GM12878 (cell line): ENCODE measurements at regions not wholly inside any gene's neighbourhood (a gene's known extent, or its start where the extent isn't known, plus 50 kb on each side); places are given as distances from the start of the nearest gene placed in this dataset.

Experiments used
- ATAC-seq: fragments of 200-7000 bp; cut with Tn5 transposase; 3 replicates; pipeline ENCODE4 v1.9.1; 2020; ENCODE audit warnings: mild to moderate bottlenecking, moderate library complexity
- BruUV-seq: library from RNA; stranded (reverse); fragments of 400-500 nt; replicated peaks from 2 replicates; lab custom pipeline; 2021; lab: Mats Ljungman, UMichigan
- CTCF ChIA-PET: fragments of 300-600 bp; sonication (Branson Sonifier 250); formaldehyde crosslinking; extraction: SDS; loops from one replicate; lab custom pipeline; 2021; ENCODE audit warnings: inconsistent platforms; lab: Yijun Ruan, JAX
- POLR2A ChIA-PET: fragments of 350-600 bp; formaldehyde crosslinking; extraction: SDS; loops from one replicate; lab custom pipeline; 2021; ENCODE audit warnings: inconsistent platforms; lab: Charles Lee
- RAD21 ChIA-PET: fragments of 300-600 bp; sonication (Branson Sonifier 250); formaldehyde crosslinking; loops from one replicate; lab custom pipeline; 2023; ENCODE audit warnings: antibody characterized with exemption; ENCODE audit not compliant: unreplicated experiment; lab: Charles Lee
- SMC1A ChIA-PET: fragments of 300-600 bp; sonication (Branson Sonifier 250); formaldehyde crosslinking; loops from one replicate; lab custom pipeline; 2023; ENCODE audit not compliant: unreplicated experiment, uncharacterized antibody; lab: Charles Lee
- DNase-seq: peaks from one replicate; pipeline ENCODE4 v3.0.0-alpha.2; 2011; ENCODE audit warnings: low read depth, low spot score
- FAIRE-seq: peaks from 3 replicates; lab custom pipeline; 2011; peaks lifted over from hg19 to GRCh38; lab: Jason Lieb, UNC
- H2AFZ ChIP-seq: 2 replicates; pipeline ENCODE4 v1.6.0; 2011; ENCODE audit warnings: low read depth, low read length, control low read depth; ENCODE audit not compliant: control insufficient read depth
- H3K27ac ChIP-seq: 2 replicates; pipeline ENCODE4 v1.5.1; 2011; ENCODE audit warnings: control low read depth; ENCODE audit not compliant: control insufficient read depth, insufficient read depth
- H3K27me3 ChIP-seq, 2 experiments: replicated peaks in 1 of 2; 2 replicates each; pipeline versions ENCODE4 v1.6.0 to v1.6.1; 2011; ENCODE audit warnings: low read length in 1 of 2; ENCODE audit not compliant: control insufficient read depth in 2 of 2, insufficient read depth in 2 of 2
- H3K36me3 ChIP-seq, 2 experiments: 2 replicates each; pipeline ENCODE4 v1.5.1; 2011; ENCODE audit warnings: low read length in 1 of 2; ENCODE audit not compliant: control insufficient read depth in 2 of 2, insufficient read depth in 2 of 2
- H3K4me1 ChIP-seq: 2 replicates; pipeline ENCODE4 v1.6.1; 2011; ENCODE audit warnings: mild to moderate bottlenecking, low read length, moderate library complexity, mixed read lengths; ENCODE audit not compliant: control insufficient read depth, insufficient read depth
- H3K4me2 ChIP-seq: 2 replicates; pipeline ENCODE4 v1.6.0; 2011; ENCODE audit warnings: control low read depth; ENCODE audit not compliant: control insufficient read depth, insufficient read depth
- H3K4me3 ChIP-seq: fragments of 200-600 bp; sonication (generic); 2 replicates; pipeline ENCODE4 v1.5.1; 2016
- H3K79me2 ChIP-seq: 2 replicates; pipeline ENCODE4 v1.6.0; 2011; ENCODE audit warnings: low read length; ENCODE audit not compliant: control insufficient read depth, insufficient read depth
- H3K9ac ChIP-seq: 2 replicates; pipeline ENCODE4 v1.8.0; 2011; ENCODE audit warnings: low read length, control low read depth, mixed read lengths; ENCODE audit not compliant: control insufficient read depth, insufficient read depth
- H3K9me3 ChIP-seq: replicated peaks from 3 replicates; pipeline ENCODE4 v1.5.1; 2011; ENCODE audit warnings: mild to moderate bottlenecking, low read length; ENCODE audit not compliant: control insufficient read depth, insufficient read depth
- H4K20me1 ChIP-seq: 2 replicates; pipeline ENCODE4 v1.6.0; 2011; ENCODE audit not compliant: control insufficient read depth, insufficient read depth
- CEBPB ChIP-seq, 2 experiments: fragments of 150-350 bp in 1 of 2; IDR thresholded peaks; 2 replicates each; pipeline ENCODE4 v1.6.1; 2012 to 2014; ENCODE audit warnings: low read depth in 2 of 2, low read length in 2 of 2, borderline replicate concordance in 1 of 2, inconsistent platforms in 1 of 2
- EP300 ChIP-seq, 2 experiments: fragments of 150-350 bp in 1 of 2; IDR thresholded peaks; 2 replicates each; pipeline ENCODE4 v1.6.1; 2011 to 2012; ENCODE audit warnings: low read depth in 2 of 2, low read length in 2 of 2, borderline replicate concordance in 1 of 2, improper control_type of control experiment in 1 of 2, inconsistent platforms in 1 of 2; ENCODE audit not compliant: control insufficient read depth in 1 of 2
- FOXM1 ChIP-seq: IDR thresholded peaks from 2 replicates; pipeline ENCODE4 v1.6.1; 2012; ENCODE audit warnings: low read depth, mild to moderate bottlenecking, inconsistent platforms, low read length, moderate library complexity
- GATAD2B ChIP-seq: fragments of 450-650 bp; conservative IDR thresholded peaks from 2 replicates; pipeline ENCODE4 v1.6.1; 2017; ENCODE audit warnings: low read depth, mild to moderate bottlenecking, moderate library complexity
- HDAC2 ChIP-seq: fragments of 200-600 bp; sonication (generic); IDR thresholded peaks from 2 replicates; pipeline ENCODE4 v1.6.1; 2017
- KDM1A ChIP-seq: fragments of 200-600 bp; sonication (generic); IDR thresholded peaks from 2 replicates; pipeline ENCODE4 v1.6.1; 2016; ENCODE audit warnings: borderline replicate concordance
- TCF3 ChIP-seq: IDR thresholded peaks from 2 replicates; pipeline ENCODE4 v1.6.1; 2012; ENCODE audit warnings: low read depth, mild to moderate bottlenecking, low read length, borderline replicate concordance; ENCODE audit not compliant: insufficient read depth
- ZBTB11 ChIP-seq: fragments of 450-650 bp; formaldehyde crosslinking; IDR thresholded peaks from 2 replicates; pipeline ENCODE4 v1.5.0; 2022; ENCODE audit warnings: mild to moderate bottlenecking, missing genetic modification characterization
- ZNF622 ChIP-seq: fragments of 450-650 bp; IDR thresholded peaks from 2 replicates; pipeline ENCODE4 v1.6.1; 2017; ENCODE audit warnings: mild to moderate bottlenecking, inconsistent platforms
- WGBS: methylation state at CpG from one replicate; pipeline ENCODE4 v1.1.6; 2016; ENCODE audit warnings: low lambda C conversion rate; ENCODE audit not compliant: insufficient replicate concordance, insufficient coverage; ENCODE audit errors: missing lambda C conversion rate; 5-methylcytosine and 5-hydroxymethylcytosine counted together
- in situ Hi-C: fragments of 300-500 bp; cut with MboI; formaldehyde crosslinking; loops from 9 replicates; pipeline ENCODE4 v1.14.3; 2018; ENCODE audit warnings: mixed read lengths
- intact Hi-C: fragments of 100-400 bp; cut with micrococcal nuclease; formaldehyde crosslinking; loops from one replicate; pipeline ENCODE4 v1.14.2; 2022; ENCODE audit not compliant: unreplicated experiment
- TF ChIP-seq, protein P1 (sequence below): fragments of 450-650 bp; formaldehyde crosslinking; IDR thresholded peaks from 2 replicates; pipeline ENCODE4 v1.4.0; 2022; ENCODE audit warnings: mild to moderate bottlenecking, moderate library complexity

DNA sequence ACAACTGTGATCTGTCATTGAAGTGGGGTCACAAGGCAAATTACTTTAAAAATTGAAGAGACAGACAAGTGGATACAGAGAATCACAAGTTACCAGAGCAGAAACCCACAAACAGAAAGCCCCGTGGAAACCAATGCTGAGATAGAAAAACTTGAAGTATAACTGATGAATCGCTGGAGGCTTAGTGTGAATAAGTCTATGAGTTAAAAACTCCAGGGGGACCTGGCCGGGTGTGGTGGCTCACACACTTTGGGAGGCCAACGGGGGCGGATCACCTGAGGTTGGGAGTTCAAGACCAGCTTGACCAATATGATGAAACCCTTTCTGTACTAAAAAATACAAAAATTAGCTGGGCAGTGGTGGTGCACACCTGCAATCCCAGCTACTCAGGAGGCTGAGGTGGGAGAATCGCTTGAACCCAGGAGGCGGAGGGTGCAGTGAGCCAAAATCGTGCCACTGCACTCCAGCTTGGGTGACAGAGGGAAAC is 69.7 kb upstream of the ZNRF2 start (continued):
- TF ChIP-seq, protein P1, sequence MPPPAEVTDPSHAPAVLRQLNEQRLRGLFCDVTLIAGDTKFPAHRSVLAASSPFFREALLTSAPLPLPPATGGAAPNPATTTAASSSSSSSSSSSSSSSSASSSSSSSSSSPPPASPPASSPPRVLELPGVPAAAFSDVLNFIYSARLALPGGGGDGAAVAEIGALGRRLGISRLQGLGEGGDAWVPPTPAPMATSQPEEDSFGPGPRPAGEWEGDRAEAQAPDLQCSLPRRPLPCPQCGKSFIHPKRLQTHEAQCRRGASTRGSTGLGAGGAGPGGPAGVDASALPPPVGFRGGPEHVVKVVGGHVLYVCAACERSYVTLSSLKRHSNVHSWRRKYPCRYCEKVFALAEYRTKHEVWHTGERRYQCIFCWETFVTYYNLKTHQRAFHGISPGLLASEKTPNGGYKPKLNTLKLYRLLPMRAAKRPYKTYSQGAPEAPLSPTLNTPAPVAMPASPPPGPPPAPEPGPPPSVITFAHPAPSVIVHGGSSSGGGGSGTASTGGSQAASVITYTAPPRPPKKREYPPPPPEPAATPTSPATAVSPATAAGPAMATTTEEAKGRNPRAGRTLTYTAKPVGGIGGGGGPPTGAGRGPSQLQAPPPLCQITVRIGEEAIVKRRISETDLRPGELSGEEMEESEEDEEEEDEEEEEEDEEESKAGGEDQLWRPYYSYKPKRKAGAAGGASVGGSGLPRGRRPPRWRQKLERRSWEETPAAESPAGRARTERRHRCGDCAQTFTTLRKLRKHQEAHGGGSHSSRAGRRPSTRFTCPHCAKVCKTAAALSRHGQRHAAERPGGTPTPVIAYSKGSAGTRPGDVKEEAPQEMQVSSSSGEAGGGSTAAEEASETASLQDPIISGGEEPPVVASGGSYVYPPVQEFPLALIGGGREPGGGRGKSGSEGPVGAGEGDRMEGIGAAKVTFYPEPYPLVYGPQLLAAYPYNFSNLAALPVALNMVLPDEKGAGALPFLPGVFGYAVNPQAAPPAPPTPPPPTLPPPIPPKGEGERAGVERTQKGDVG, result no peak
- 0 out of 2 replicates have a peak, but pooled peaks have one; percentile 57 for TF ChIP-seq GATAD2B
- TF ChIP-seq HDAC2, result no peak
- TF ChIP-seq FOXM1, result no peak
- no peak for TF ChIP-seq KDM1A
- no peak for TF ChIP-seq TCF3
- TF ChIP-seq ZNF622, result no peak
- peak; percentile 58 to 69; a peak in 2 of 4 replicates for TF ChIP-seq EP300 (IDR thresholded peaks at IDR 0.05; ENCODE audit: borderline replicate concordance in 1 of 2, control insufficient read depth in 1 of 2, low read depth in 2 of 2, low read length in 2 of 2)

GRCh38 chr7:30221764-30222163 is 62.6 kb upstream of the ZNRF2 start:
- Histone ChIP-seq H3K27me3 (no peaks in the 10 kb centered on the region), H3K36me3 (no peaks in the 10 kb centered on the region), H2AFZ (no peak overlapping the region), H3K9me3 (peaks cover 5% of the 10 kb centered on the region; the same call in 2 of the 3 replicates), H3K27ac (no peak overlapping the region), H4K20me1 (no peaks in the 10 kb centered on the region), H3K79me2 (no peaks in the 10 kb centered on the region), H3K4me3 (no peak overlapping the region), H3K9ac (no peak overlapping the region), H3K4me1 (peaks cover 23% of the 10 kb centered on the region), H3K4me2 (no peak overlapping the region)
- no peak for DNase-seq
- TF ChIP-seq CEBPB (IDR thresholded peaks at IDR 0.05; ENCODE audit: borderline replicate concordance in 1 of 2, low read depth in 2 of 2, low read length in 2 of 2) (no peak), ZBTB11 (CRISPR knock-in tag) (no peak)
- ChIA-PET CTCF (no interaction called here), RAD21 (interaction anchor here (1.1 kb wide), 1 partner anchor 44 kb away, joined by 3 read pairs; no protein-coding TSS in a partner anchor), POLR2A (no interaction called here), SMC1A (interaction anchor here (6.4 kb wide), 1 partner anchor 42 kb away, joined by 41 read pairs; no protein-coding TSS in a partner anchor)
- 64% methylated on average over 5 of the region's 5 CpGs for WGBS
- FAIRE-seq, result no peak
- in situ Hi-C loops, result no loop called here
- intact Hi-C loops, result no loop called here
- BruUV-seq, result no TSS peak
- ATAC-seq, result no peak
